Skeletal muscle satellite cell (primary cell): ENCODE measurements at regions not wholly inside any gene's neighbourhood (a gene's known extent, or its start where the extent isn't known, plus 50 kb on each side); places are given as distances from the start of the nearest gene placed in this dataset.

Experiments
- H3K27me3 ChIP-seq: 2 replicates; pipeline ENCODE4 v1.7.0; 2013; ENCODE audit warnings: low read length; ENCODE audit not compliant: control insufficient read depth, insufficient read depth
- H3K36me3 ChIP-seq: 2 replicates; pipeline ENCODE4 v1.7.0; 2013; ENCODE audit warnings: mild to moderate bottlenecking, control low read depth, low read length; ENCODE audit not compliant: insufficient read depth
- H3K4me1 ChIP-seq: 2 replicates; pipeline ENCODE4 v1.7.0; 2013; ENCODE audit warnings: low read length; ENCODE audit not compliant: control insufficient read depth, insufficient read depth
- H3K4me2 ChIP-seq: 2 replicates; pipeline ENCODE4 v1.7.0; 2013; ENCODE audit warnings: mild to moderate bottlenecking, low read length
- H3K4me3 ChIP-seq: 2 replicates; pipeline ENCODE4 v1.7.0; 2013; ENCODE audit warnings: low read length
- H3K9ac ChIP-seq: 2 replicates; pipeline ENCODE4 v1.7.0; 2013; ENCODE audit warnings: mild to moderate bottlenecking, low read depth, low read length, moderate library complexity
- H3K9me3 ChIP-seq: replicated peaks from 2 replicates; pipeline ENCODE4 v1.7.0; 2013; ENCODE audit warnings: mild to moderate bottlenecking, control low read depth, low read length

- Histone ChIP-seq H3K9ac (no peak overlapping the region), H3K4me2 (no peak overlapping the region), H3K4me1 (no peaks in the 10 kb centered on the region), H3K27me3 (no peaks in the 10 kb centered on the region), H3K36me3 (no peaks in the 10 kb centered on the region), H3K9me3 (no peaks in the 10 kb centered on the region), H3K4me3 (no peak overlapping the region)
These were observed 294.0 kb downstream of the SEC61B start for GRCh38 chr9:99515895-99516656.

GRCh38 chr9:99516657-99517049 lies 294.6 kb downstream of the SEC61B start:
- Histone ChIP-seq H3K4me2 (no peak overlapping the region), H3K27me3 (no peaks in the 10 kb centered on the region), H3K4me3 (no peak overlapping the region), H3K9me3 (no peaks in the 10 kb centered on the region), H3K4me1 (no peaks in the 10 kb centered on the region), H3K36me3 (no peaks in the 10 kb centered on the region), H3K9ac (no peak overlapping the region)

- Histone ChIP-seq H3K9me3 (no peaks in the 10 kb centered on the region), H3K4me2 (no peak overlapping the region), H3K36me3 (no peaks in the 10 kb centered on the region), H3K27me3 (peaks cover 3% of the 10 kb centered on the region), H3K4me1 (no peaks in the 10 kb centered on the region), H3K9ac (no peak overlapping the region), H3K4me3 (no peak overlapping the region)
These were observed 297.8 kb upstream of the NR4A3 start for GRCh38 chr9:99523838-99524237.

GRCh38 chr9:99531313-99531712 lies 290.4 kb upstream of the NR4A3 start:
- H3K27me3 ChIP-seq = no peaks in the 10 kb centered on the region
- H3K9ac ChIP-seq = no peak overlapping the region
- H3K9me3 ChIP-seq = no peaks in the 10 kb centered on the region
- no peaks in the 10 kb centered on the region for H3K36me3 ChIP-seq
- H3K4me3 ChIP-seq = no peak overlapping the region
- no peaks in the 10 kb centered on the region for H3K4me1 ChIP-seq
- no peak overlapping the region for H3K4me2 ChIP-seq

- H3K9me3 ChIP-seq = no peaks in the 10 kb centered on the region
- H3K9ac ChIP-seq = no peak overlapping the region
- no peaks in the 10 kb centered on the region for H3K27me3 ChIP-seq
- H3K4me3 ChIP-seq = no peak overlapping the region
- H3K4me1 ChIP-seq = no peaks in the 10 kb centered on the region
- no peak overlapping the region for H3K4me2 ChIP-seq
- no peaks in the 10 kb centered on the region for H3K36me3 ChIP-seq
These were observed 288.3 kb upstream of the NR4A3 start for GRCh38 chr9:99533421-99533820.

GRCh38 chr9:99537996-99538395 lies 283.7 kb upstream of the NR4A3 start:
- Histone ChIP-seq H3K9me3 (no peaks in the 10 kb centered on the region), H3K27me3 (no peaks in the 10 kb centered on the region), H3K4me2 (no peak overlapping the region), H3K36me3 (no peaks in the 10 kb centered on the region), H3K4me3 (no peak overlapping the region), H3K9ac (no peak overlapping the region), H3K4me1 (no peaks in the 10 kb centered on the region)

GRCh38 chr9:99544526-99544925 lies 277.2 kb upstream of the NR4A3 start:
- Histone ChIP-seq H3K9me3 (no peaks in the 10 kb centered on the region), H3K9ac (no peak overlapping the region), H3K4me2 (no peak overlapping the region), H3K4me3 (no peak overlapping the region), H3K36me3 (no peaks in the 10 kb centered on the region), H3K27me3 (peaks cover 2% of the 10 kb centered on the region), H3K4me1 (no peaks in the 10 kb centered on the region)

- H3K4me2 ChIP-seq = no peak overlapping the region
- no peaks in the 10 kb centered on the region for H3K4me1 ChIP-seq
- no peak overlapping the region for H3K4me3 ChIP-seq
- no peak overlapping the region for H3K9ac ChIP-seq
- peaks cover 2% of the 10 kb centered on the region for H3K27me3 ChIP-seq
- no peaks in the 10 kb centered on the region for H3K36me3 ChIP-seq
- no peaks in the 10 kb centered on the region for H3K9me3 ChIP-seq
These were observed 272.2 kb upstream of the NR4A3 start for GRCh38 chr9:99549441-99549840.

- no peak overlapping the region for H3K9ac ChIP-seq
- no peaks in the 10 kb centered on the region for H3K9me3 ChIP-seq
- H3K4me1 ChIP-seq = no peaks in the 10 kb centered on the region
- H3K36me3 ChIP-seq = no peaks in the 10 kb centered on the region
- H3K4me2 ChIP-seq = no peak overlapping the region
- no peaks in the 10 kb centered on the region for H3K27me3 ChIP-seq
- H3K4me3 ChIP-seq = no peak overlapping the region
These were observed 265.9 kb upstream of the NR4A3 start for GRCh38 chr9:99555792-99556191.

GRCh38 chr9:99556998-99557397 lies 264.7 kb upstream of the NR4A3 start:
- H3K4me2 ChIP-seq = no peak overlapping the region
- H3K36me3 ChIP-seq = no peaks in the 10 kb centered on the region
- no peaks in the 10 kb centered on the region for H3K4me1 ChIP-seq
- no peak overlapping the region for H3K9ac ChIP-seq
- no peaks in the 10 kb centered on the region for H3K9me3 ChIP-seq
- no peak overlapping the region for H3K4me3 ChIP-seq
- H3K27me3 ChIP-seq = no peaks in the 10 kb centered on the region

GRCh38 chr9:99557816-99558215 lies 263.9 kb upstream of the NR4A3 start:
- Histone ChIP-seq H3K27me3 (no peaks in the 10 kb centered on the region), H3K9ac (no peak overlapping the region), H3K4me3 (no peak overlapping the region), H3K36me3 (no peaks in the 10 kb centered on the region), H3K4me2 (no peak overlapping the region), H3K9me3 (no peaks in the 10 kb centered on the region), H3K4me1 (no peaks in the 10 kb centered on the region)

GRCh38 chr9:99559776-99560175 lies 261.9 kb upstream of the NR4A3 start:
- Histone ChIP-seq H3K4me2 (no peak overlapping the region), H3K36me3 (no peaks in the 10 kb centered on the region), H3K27me3 (no peaks in the 10 kb centered on the region), H3K4me3 (no peak overlapping the region), H3K9ac (no peak overlapping the region), H3K9me3 (no peaks in the 10 kb centered on the region), H3K4me1 (no peaks in the 10 kb centered on the region)
